Caco-2 (cell line): ENCODE measurements at regions not wholly inside any gene's neighbourhood (a gene's known extent, or its start where the extent isn't known, plus 50 kb on each side); places are given as distances from the start of the nearest gene placed in this dataset.

Experiments used
- BruUV-seq: library from RNA; stranded (reverse); fragments of 400-500 nt; replicated peaks from 2 replicates; lab custom pipeline; 2021; lab: Mats Ljungman, UMichigan
- CTCF ChIA-PET: fragments of 300-600 bp; sonication (Branson Sonifier 250); formaldehyde crosslinking; loops from one replicate; lab custom pipeline; 2022; ENCODE audit warnings: antibody characterized with exemption; lab: Charles Lee
- POLR2A ChIA-PET: fragments of 300-600 bp; sonication (Branson Sonifier 250); formaldehyde crosslinking; loops from one replicate; lab custom pipeline; 2022; ENCODE audit warnings: antibody characterized with exemption; lab: Charles Lee
- DNase-seq, 2 experiments: peaks; one replicate each; pipeline versions ENCODE4 v3.0.0 to v3.0.0-alpha.2; 2020 to 2022
- H3K27me3 ChIP-seq: replicated peaks from 2 replicates; pipeline ENCODE4 v1.6.0; 2011; ENCODE audit warnings: low read length; ENCODE audit not compliant: control insufficient read depth, insufficient read depth
- H3K36me3 ChIP-seq: 2 replicates; pipeline ENCODE4 v1.5.1; 2011; ENCODE audit warnings: low read length; ENCODE audit not compliant: control insufficient read depth, insufficient read depth
- H3K4me1 ChIP-seq: fragments of 250-450 bp; sonication (Bioruptor Pico); 2 replicates; pipeline ENCODE4 v1.5.1; 2020; ENCODE audit warnings: mild to moderate bottlenecking
- H3K4me3 ChIP-seq: 2 replicates; pipeline ENCODE4 v1.5.1; 2011; ENCODE audit warnings: low read depth, mild to moderate bottlenecking, control low read depth, low read length
- H3K9me3 ChIP-seq: fragments of 250-450 bp; sonication (Bioruptor Pico); 2 replicates; pipeline ENCODE4 v1.5.1; 2020; ENCODE audit warnings: mild to moderate bottlenecking, moderate library complexity
- H3K27ac Mint-ChIP-seq: one replicate; pipeline ENCODE4 v1.8.0; 2022; ENCODE audit warnings: mixed read lengths; ENCODE audit not compliant: unreplicated experiment
- H3K27me3 Mint-ChIP-seq: one replicate; pipeline ENCODE4 v1.8.0; 2022; ENCODE audit warnings: mixed read lengths; ENCODE audit not compliant: insufficient read depth, unreplicated experiment
- H3K36me3 Mint-ChIP-seq: one replicate; pipeline ENCODE4 v1.8.0; 2022; ENCODE audit warnings: mild to moderate bottlenecking, mixed read lengths; ENCODE audit not compliant: insufficient read depth, unreplicated experiment
- H3K4me1 Mint-ChIP-seq: one replicate; pipeline ENCODE4 v1.8.0; 2022; ENCODE audit warnings: low read depth, mixed read lengths; ENCODE audit not compliant: unreplicated experiment
- H3K4me3 Mint-ChIP-seq: one replicate; pipeline ENCODE4 v1.8.0; 2022; ENCODE audit warnings: mild to moderate bottlenecking, moderate library complexity, mixed read lengths; ENCODE audit not compliant: unreplicated experiment
- H3K9me3 Mint-ChIP-seq: one replicate; pipeline ENCODE4 v1.8.0; 2022; ENCODE audit warnings: mixed read lengths; ENCODE audit not compliant: unreplicated experiment
- CTCF ChIP-seq, 2 experiments: fragments of 200-600 bp in 1 of 2; IDR thresholded peaks; 1 replicate in 1 of 2; 2 replicates in 1 of 2; pipeline versions ENCODE4 v1.5.1 to v1.8.0; 2011 to 2022; ENCODE audit warnings: antibody characterized with exemption in 1 of 2, control low read depth in 1 of 2, inconsistent platforms in 1 of 2, low read depth in 1 of 2, low read length in 1 of 2, mild to moderate bottlenecking in 1 of 2, moderate library complexity in 1 of 2; ENCODE audit not compliant: insufficient read depth in 1 of 2, severe bottlenecking in 1 of 2, unreplicated experiment in 1 of 2
- intact Hi-C: fragments of 100-400 bp; cut with micrococcal nuclease; formaldehyde crosslinking; loops from one replicate; pipeline ENCODE4 v1.10.0; 2022; ENCODE audit not compliant: unreplicated experiment

- Histone ChIP-seq H3K27me3 (no peaks in the 10 kb centered on the region), H3K9me3 (no peaks in the 10 kb centered on the region), H3K36me3 (no peaks in the 10 kb centered on the region), H3K4me3 (no peak overlapping the region), H3K4me1 (no peaks in the 10 kb centered on the region)
- no peak for DNase-seq
- TF ChIP-seq CTCF (IDR thresholded peaks at IDR 0.05; ENCODE audit: insufficient read depth in 1 of 2, low read depth in 1 of 2, low read length in 1 of 2, severe bottlenecking in 1 of 2, unreplicated experiment in 1 of 2): no peak
- intact Hi-C loops: no loop called here
- H3K36me3 Mint-ChIP-seq: no peaks in the 10 kb centered on the region
- no peaks in the 10 kb centered on the region for H3K4me1 Mint-ChIP-seq
- CTCF ChIA-PET: no interaction called here
- H3K27me3 Mint-ChIP-seq: peaks cover 15% of the 10 kb centered on the region
- H3K4me3 Mint-ChIP-seq: no peak overlapping the region
- POLR2A ChIA-PET: no interaction called here
- H3K27ac Mint-ChIP-seq: no peak overlapping the region
- no TSS peak for BruUV-seq
- no peaks in the 10 kb centered on the region for H3K9me3 Mint-ChIP-seq
Observed at GRCh38 chr18:79588636-79589481, 90.7 kb upstream of the CTDP1 start.

GRCh38 chr18:79589601-79590091, 90.0 kb upstream of the CTDP1 start:
- Mint-ChIP-seq H3K36me3 (no peaks in the 10 kb centered on the region), H3K27me3 (peaks cover 17% of the 10 kb centered on the region), H3K4me1 (no peaks in the 10 kb centered on the region), H3K27ac (no peak overlapping the region), H3K4me3 (no peak overlapping the region), H3K9me3 (no peaks in the 10 kb centered on the region)
- H3K4me3 ChIP-seq: no peak overlapping the region
- H3K9me3 ChIP-seq: no peaks in the 10 kb centered on the region
- no peak for TF ChIP-seq CTCF (IDR thresholded peaks at IDR 0.05; ENCODE audit: insufficient read depth in 1 of 2, low read depth in 1 of 2, low read length in 1 of 2, severe bottlenecking in 1 of 2, unreplicated experiment in 1 of 2)
- no peaks in the 10 kb centered on the region for H3K36me3 ChIP-seq
- BruUV-seq: no TSS peak
- POLR2A ChIA-PET: no interaction called here
- DNase-seq: no peak
- intact Hi-C loops: no loop called here
- no peaks in the 10 kb centered on the region for H3K4me1 ChIP-seq
- CTCF ChIA-PET: no interaction called here
- no peaks in the 10 kb centered on the region for H3K27me3 ChIP-seq

GRCh38 chr18:79590191-79591031, 89.2 kb upstream of the CTDP1 start:
- Histone ChIP-seq H3K27me3 (no peaks in the 10 kb centered on the region), H3K4me3 (no peak overlapping the region), H3K4me1 (no peaks in the 10 kb centered on the region), H3K36me3 (no peaks in the 10 kb centered on the region), H3K9me3 (no peaks in the 10 kb centered on the region)
- no TSS peak for BruUV-seq
- peaks cover 18% of the 10 kb centered on the region for H3K27me3 Mint-ChIP-seq
- H3K4me1 Mint-ChIP-seq: no peaks in the 10 kb centered on the region
- no peak for DNase-seq
- CTCF ChIA-PET: no interaction called here
- no peak overlapping the region for H3K27ac Mint-ChIP-seq
- POLR2A ChIA-PET: no interaction called here
- intact Hi-C loops: no loop called here
- TF ChIP-seq CTCF (IDR thresholded peaks at IDR 0.05; ENCODE audit: insufficient read depth in 1 of 2, low read depth in 1 of 2, low read length in 1 of 2, severe bottlenecking in 1 of 2, unreplicated experiment in 1 of 2): no peak
- H3K9me3 Mint-ChIP-seq: no peaks in the 10 kb centered on the region
- no peaks in the 10 kb centered on the region for H3K36me3 Mint-ChIP-seq
- no peak overlapping the region for H3K4me3 Mint-ChIP-seq
